ENCODE measurements at regions not wholly inside any gene's neighbourhood (a gene's known extent, or its start where the extent isn't known, plus 50 kb on each side); places are given as distances from the start of the nearest gene placed in this dataset.

GRCh38 chr12:17333287-17333686 is 727.3 kb upstream of the LMO3 start (continued):
- TF ChIP-seq NFE2L2 (conservative IDR thresholded peaks at IDR 0.05; ENCODE audit: low read length) (no peak), ELK1 (IDR thresholded peaks at IDR 0.05; ENCODE audit: low read depth, low read length) (no peak), TP53 (CRISPR knock-in tag; IDR thresholded peaks at IDR 0.05) (no peak), JUNB (IDR thresholded peaks at IDR 0.05) (peak; percentile 71), CBX8 (IDR thresholded peaks at IDR 0.05) (no peak), MAFK (IDR thresholded peaks at IDR 0.05; ENCODE audit: partially characterized antibody) (no peak), ZC3H11A (IDR thresholded peaks at IDR 0.05) (no peak), KDM1A (IDR thresholded peaks at IDR 0.05; ENCODE audit: low read depth) (no peak), CEBPB (IDR thresholded peaks at IDR 0.05) (peak in 1 of 2 experiments; percentile 5; a peak in 1 of 4 replicates), JUN (IDR thresholded peaks at IDR 0.05) (no peak), FOSL2 (IDR thresholded peaks at IDR 0.05) (peak; percentile 60), FOSL2 (CRISPR knock-in tag; IDR thresholded peaks at IDR 0.05) (peak; percentile 79), GATA3 (IDR thresholded peaks at IDR 0.05; ENCODE audit: borderline replicate concordance) (peak; percentile 60; the same call in 1 of the 2 replicates)

- DNase-seq (ENCODE audit: low read depth in 1 of 2, low spot score in 1 of 2) (no peak), FAIRE-seq (peak; percentile 51), ATAC-seq (peak in 1 of 2 experiments; percentile 30; a peak in 3 of 6 replicates)
- peak overlapping the region in 1 of 2 experiments; percentile 30; a peak in 1 of 6 replicates for H3K27ac ChIP-seq
- TF ChIP-seq GATA3 (IDR thresholded peaks at IDR 0.05; ENCODE audit: borderline replicate concordance) (peak; percentile 76), ZSCAN20 (CRISPR knock-in tag; IDR thresholded peaks at IDR 0.05) (no peak), ZNF302 (CRISPR knock-in tag; IDR thresholded peaks at IDR 0.05) (no peak)
- CTCF ChIA-PET: no interaction called here
- peak overlapping the region; percentile 56 for H3K4me2 ChIP-seq
- H3K4me3 ChIP-seq: no peak overlapping the region
- H3K4me1 ChIP-seq: peaks cover 49% of the 10 kb centered on the region
- POLR2A ChIA-PET: no interaction called here
- H3K9me3 ChIP-seq: no peaks in the 10 kb centered on the region
- WGBS (ENCODE audit: missing lambda C conversion rate): 11% methylated on average over 2 of the region's 2 CpGs
Observed at GRCh38 chr12:17326649-17327048, 720.7 kb upstream of the LMO3 start.

GRCh38 chr12:17322090-17322489 is 716.1 kb upstream of the LMO3 start:
- ATAC-seq (no peak), FAIRE-seq (no peak), DNase-seq (ENCODE audit: low read depth in 1 of 2, low spot score in 1 of 2) (no peak)
- CTCF ChIA-PET: interaction anchor here (1.2 kb wide), 1 partner anchor 12 kb away, joined by 3 read pairs; no protein-coding TSS in a partner anchor
- TF ChIP-seq ATOH8 (CRISPR knock-in tag; IDR thresholded peaks at IDR 0.05; ENCODE audit: low read depth) (no peak), RARB (CRISPR knock-in tag; IDR thresholded peaks at IDR 0.05) (no peak), SREBF2 (IDR thresholded peaks at IDR 0.05) (no peak), HOXB13 (CRISPR knock-in tag; IDR thresholded peaks at IDR 0.05; ENCODE audit: low read depth) (no peak), EP300 (IDR thresholded peaks at IDR 0.05) (no peak), HOXB5 (CRISPR knock-in tag; IDR thresholded peaks at IDR 0.05) (no peak), EHF (CRISPR knock-in tag; IDR thresholded peaks at IDR 0.05) (no peak)
- Histone ChIP-seq H3K4me3 (no peak overlapping the region), H3K4me2 (no peak overlapping the region), H3K4me1 (peaks cover 41% of the 10 kb centered on the region), H3K9me3 (0 out of 3 replicates have a peak, but pooled peaks cover 5% of the 10 kb centered on the region), H3K27ac (peak overlapping the region in 1 of 2 experiments; percentile 46; a peak in 1 of 6 replicates)
- 95% methylated on average over 2 of the region's 2 CpGs for WGBS (ENCODE audit: missing lambda C conversion rate)
- POLR2A ChIA-PET: no interaction called here
